PFSK-1 (cell line): ENCODE measurements at regions not wholly inside any gene's neighbourhood (a gene's known extent, or its start where the extent isn't known, plus 50 kb on each side); places are given as distances from the start of the nearest gene placed in this dataset.

Source experiments
- FOXP2 ChIP-seq: optimal IDR thresholded peaks from 2 replicates; pipeline ENCODE3; 2011; ENCODE audit warnings: borderline replicate concordance, control low read depth, inconsistent platforms; ENCODE audit not compliant: insufficient read depth; ENCODE audit errors: extremely low read length, extremely low read depth
- POLR2AphosphoS5 ChIP-seq: IDR thresholded peaks from 2 replicates; pipeline ENCODE4 v1.6.1; 2012; ENCODE audit warnings: low read depth, mild to moderate bottlenecking, control low read depth, low read length, moderate library complexity
- REST ChIP-seq, 2 experiments: IDR thresholded peaks; 2 replicates each; pipeline versions ENCODE4 v1.6.1 to v1.8.0; 2011 to 2012; ENCODE audit warnings: low read depth in 2 of 2, low read length in 2 of 2, control low read depth in 1 of 2, inconsistent platforms in 1 of 2, mild to moderate bottlenecking in 1 of 2, moderate library complexity in 1 of 2; ENCODE audit not compliant: insufficient read depth in 1 of 2
- SIN3A ChIP-seq: IDR thresholded peaks from 2 replicates; pipeline ENCODE4 v1.6.1; 2012; ENCODE audit warnings: mild to moderate bottlenecking, low read length, moderate library complexity, borderline replicate concordance; ENCODE audit not compliant: insufficient read depth
- TAF1 ChIP-seq: IDR thresholded peaks from 2 replicates; pipeline ENCODE4 v1.6.1; 2012; ENCODE audit warnings: low read length, control low read depth, borderline replicate concordance; ENCODE audit not compliant: insufficient read depth

GRCh38 chr2:145038041-145038525 lies 518.2 kb upstream of the ZEB2 start:
- TF ChIP-seq SIN3A (no peak), POLR2AphosphoS5 (no peak), REST (IDR thresholded peaks at IDR 0.05; ENCODE audit: insufficient read depth in 1 of 2, low read depth in 2 of 2, low read length in 2 of 2) (no peak), FOXP2 (no peak), TAF1 (no peak)

GRCh38 chr2:145036421-145037011 lies 516.6 kb upstream of the ZEB2 start:
- TF ChIP-seq SIN3A (no peak), POLR2AphosphoS5 (no peak), FOXP2 (no peak), TAF1 (no peak), REST (IDR thresholded peaks at IDR 0.05; ENCODE audit: insufficient read depth in 1 of 2, low read depth in 2 of 2, low read length in 2 of 2) (no peak)

- TF ChIP-seq POLR2AphosphoS5 = no peak
- TF ChIP-seq TAF1 = no peak
- no peak for TF ChIP-seq FOXP2
- no peak for TF ChIP-seq SIN3A
- no peak for TF ChIP-seq REST (IDR thresholded peaks at IDR 0.05; ENCODE audit: insufficient read depth in 1 of 2, low read depth in 2 of 2, low read length in 2 of 2)
These were observed 514.6 kb upstream of the ZEB2 start for GRCh38 chr2:145034511-145034910.

GRCh38 chr2:145033438-145033837 lies 513.5 kb upstream of the ZEB2 start:
- TF ChIP-seq SIN3A = no peak
- no peak for TF ChIP-seq POLR2AphosphoS5
- TF ChIP-seq TAF1 = no peak
- TF ChIP-seq REST (IDR thresholded peaks at IDR 0.05; ENCODE audit: insufficient read depth in 1 of 2, low read depth in 2 of 2, low read length in 2 of 2) = no peak
- no peak for TF ChIP-seq FOXP2

- no peak for TF ChIP-seq FOXP2
- no peak for TF ChIP-seq TAF1
- TF ChIP-seq SIN3A = no peak
These were observed 512.9 kb upstream of the ZEB2 start for GRCh38 chr2:145032791-145033190.
